GM19043 (cell line): ENCODE measurements at regions not wholly inside any gene's neighbourhood (a gene's known extent, or its start where the extent isn't known, plus 50 kb on each side); places are given as distances from the start of the nearest gene placed in this dataset.
"Not testable (repeated sequence)": the region's sequence is repeated elsewhere in the genome, so short reads cannot be mapped to it uniquely, and the experiment has no call there.

Experiments
- ATAC-seq: cut with Tn5 transposase; IDR thresholded peaks from one replicate; pipeline ENCODE4 v1.9.1; 2021; ENCODE audit warnings: low read depth; ENCODE audit not compliant: unreplicated experiment

DNA sequence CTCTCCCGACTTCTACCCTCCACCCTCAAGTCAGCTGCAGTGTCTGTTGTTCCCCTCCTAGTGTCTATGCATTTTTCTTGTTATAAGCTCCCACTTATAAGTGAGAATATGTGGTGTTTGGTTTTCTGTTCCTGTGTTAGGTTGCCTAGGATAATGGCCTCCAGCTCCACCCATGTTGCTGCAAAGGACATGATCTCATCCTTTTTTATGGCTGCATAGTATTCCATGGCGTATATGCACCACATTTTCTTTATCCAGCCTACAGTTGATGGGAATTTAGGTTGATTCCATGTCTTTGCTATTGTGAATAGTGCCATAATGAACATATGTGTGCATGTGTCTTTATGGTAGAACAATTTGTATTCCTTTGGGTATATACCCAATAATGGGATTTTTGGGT lies 80.7 kb downstream of the SPTSSA start:
- ATAC-seq = not testable (repeated sequence)

DNA sequence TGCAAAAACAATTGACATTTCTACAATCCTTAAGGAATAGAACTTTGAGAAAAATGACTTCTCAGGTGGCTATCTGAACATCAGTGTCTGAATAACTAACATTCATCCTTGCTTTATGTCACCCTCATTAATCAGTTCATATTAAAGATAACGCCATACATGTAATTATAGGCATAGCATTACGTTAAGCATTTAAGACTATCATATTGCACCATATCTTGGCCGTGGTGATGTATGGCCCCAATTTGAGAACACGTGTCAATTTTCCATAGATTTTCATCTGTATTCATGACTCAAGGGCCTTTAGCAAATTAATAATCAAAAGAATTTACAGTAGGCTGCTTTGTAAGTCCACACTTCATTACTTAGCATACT lies 81.6 kb downstream of the SPTSSA start:
- no peak for ATAC-seq

GRCh38 chr14:34379816-34380470 lies 82.1 kb downstream of the SPTSSA start:
- ATAC-seq = no peak

DNA sequence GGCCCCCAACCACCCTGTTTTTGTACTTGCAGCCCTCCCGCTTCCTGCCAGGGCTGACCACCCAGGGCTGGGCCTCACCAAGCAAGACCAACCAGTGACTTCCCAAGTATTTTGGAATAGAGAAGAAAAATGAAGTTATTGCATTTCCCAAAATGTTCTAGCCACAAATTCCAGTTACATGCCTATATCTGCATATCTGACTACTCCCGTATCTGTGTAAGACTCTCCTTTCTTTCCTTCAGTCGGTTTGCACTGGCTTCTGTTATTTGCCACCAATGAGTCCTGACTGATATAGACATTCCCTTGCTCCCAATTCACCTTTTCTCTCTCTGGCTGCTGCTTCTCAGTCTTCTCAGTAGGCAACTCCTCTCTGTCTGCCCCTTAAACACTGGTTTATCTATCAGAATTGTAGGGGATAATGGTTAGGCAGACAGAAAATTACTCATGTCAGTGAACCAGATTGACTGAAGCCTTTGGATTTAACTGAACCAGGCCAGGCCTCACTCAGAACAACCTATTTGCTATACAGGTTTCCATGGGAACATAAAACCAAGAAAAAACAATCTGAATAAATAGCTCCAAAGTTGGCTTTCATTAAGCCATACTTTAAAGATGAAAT lies 85.3 kb downstream of the SPTSSA start:
- no peak for ATAC-seq

- ATAC-seq = no peak
Observed at GRCh38 chr14:34374998-34375740, 86.9 kb downstream of the SPTSSA start.

DNA sequence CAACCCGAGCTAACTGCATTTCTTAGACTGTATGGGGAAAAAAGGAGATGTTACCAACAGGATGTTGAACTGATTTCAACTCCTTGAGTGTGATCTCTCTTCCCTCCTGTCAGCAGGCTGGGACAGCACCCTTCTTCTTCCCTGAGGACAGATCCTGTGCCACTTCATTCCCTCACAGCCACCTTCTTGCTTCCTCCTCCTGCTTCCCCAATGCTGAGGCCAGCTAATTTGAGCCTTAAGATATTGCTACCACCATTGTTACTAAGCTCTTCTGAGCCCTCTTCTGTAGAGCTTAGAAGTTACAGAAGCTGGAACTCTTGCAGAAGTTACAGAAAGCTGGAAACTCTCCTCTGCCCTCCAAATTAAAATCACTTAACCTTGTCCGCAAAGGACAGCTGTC lies 88.8 kb downstream of the SPTSSA start:
- no peak for ATAC-seq

- ATAC-seq = no peak
Observed at GRCh38 chr14:34372786-34373185, 89.3 kb downstream of the SPTSSA start.

DNA sequence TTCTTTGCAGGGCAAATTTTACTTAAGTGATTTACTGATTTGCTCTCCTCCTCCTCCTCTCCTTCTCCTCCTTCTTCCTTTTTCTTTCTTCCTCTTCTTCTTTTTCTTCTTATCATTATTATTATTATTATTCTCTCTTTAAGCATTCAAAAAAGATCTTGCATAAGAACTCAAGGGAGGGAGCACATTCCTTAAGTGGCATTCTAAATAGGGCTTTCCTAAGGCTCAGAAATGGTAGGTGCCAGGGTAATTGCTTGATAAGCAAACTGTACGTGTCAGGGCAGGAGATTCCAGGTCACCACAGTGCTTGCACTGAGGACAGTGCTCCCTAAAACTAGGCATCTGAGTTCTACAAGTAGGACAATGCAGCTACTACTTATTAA lies 92.4 kb downstream of the SPTSSA start:
- no peak for ATAC-seq

GRCh38 chr14:34368971-34369647 lies 92.9 kb downstream of the SPTSSA start:
- no peak for ATAC-seq

- ATAC-seq = no peak
Observed at GRCh38 chr14:34368115-34368970, 93.7 kb downstream of the SPTSSA start.

GRCh38 chr14:34365309-34365915 lies 96.6 kb downstream of the SPTSSA start:
- no peak for ATAC-seq

GRCh38 chr14:34364201-34364600 lies 97.8 kb downstream of the SPTSSA start:
- no peak for ATAC-seq

GRCh38 chr14:34363733-34364134 lies 98.3 kb downstream of the SPTSSA start:
- ATAC-seq = no peak

GRCh38 chr14:34362641-34363251 lies 99.3 kb downstream of the SPTSSA start:
- no peak for ATAC-seq

DNA sequence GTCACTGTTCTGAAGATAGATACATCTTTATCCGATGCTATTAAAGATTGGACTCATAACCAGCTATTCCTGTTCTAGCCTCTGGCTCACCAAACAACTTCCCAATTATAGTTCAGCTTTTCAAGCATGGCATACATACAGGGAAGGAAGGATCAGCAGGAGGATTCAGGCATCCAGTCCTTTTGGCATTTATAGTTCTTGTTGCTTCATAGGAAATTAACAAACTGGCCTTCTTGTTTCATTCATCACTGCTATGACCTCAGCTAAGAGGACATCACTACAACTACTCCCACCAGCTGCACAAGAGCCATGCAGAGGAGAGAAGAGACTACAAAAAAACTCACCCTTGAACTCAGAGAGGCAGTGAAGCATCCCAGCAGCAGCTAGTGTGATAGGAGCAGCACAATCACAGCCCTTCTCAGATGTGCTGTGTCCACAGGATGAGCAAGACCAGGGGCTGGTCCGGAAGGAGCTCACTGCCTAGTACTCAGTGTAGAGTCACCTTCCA lies 100.5 kb downstream of the SPTSSA start:
- no peak for ATAC-seq

- ATAC-seq = no peak
Observed at GRCh38 chr14:34359420-34360117, 102.5 kb downstream of the SPTSSA start.

- no peak for ATAC-seq
Observed at GRCh38 chr14:34356264-34356654, 105.8 kb downstream of the SPTSSA start.

- ATAC-seq = no peak
Observed at GRCh38 chr14:34355584-34356263, 106.3 kb downstream of the SPTSSA start.
